ENCODE measurements at regions not wholly inside any gene's neighbourhood (a gene's known extent, or its start where the extent isn't known, plus 50 kb on each side); places are given as distances from the start of the nearest gene placed in this dataset.

DNA sequence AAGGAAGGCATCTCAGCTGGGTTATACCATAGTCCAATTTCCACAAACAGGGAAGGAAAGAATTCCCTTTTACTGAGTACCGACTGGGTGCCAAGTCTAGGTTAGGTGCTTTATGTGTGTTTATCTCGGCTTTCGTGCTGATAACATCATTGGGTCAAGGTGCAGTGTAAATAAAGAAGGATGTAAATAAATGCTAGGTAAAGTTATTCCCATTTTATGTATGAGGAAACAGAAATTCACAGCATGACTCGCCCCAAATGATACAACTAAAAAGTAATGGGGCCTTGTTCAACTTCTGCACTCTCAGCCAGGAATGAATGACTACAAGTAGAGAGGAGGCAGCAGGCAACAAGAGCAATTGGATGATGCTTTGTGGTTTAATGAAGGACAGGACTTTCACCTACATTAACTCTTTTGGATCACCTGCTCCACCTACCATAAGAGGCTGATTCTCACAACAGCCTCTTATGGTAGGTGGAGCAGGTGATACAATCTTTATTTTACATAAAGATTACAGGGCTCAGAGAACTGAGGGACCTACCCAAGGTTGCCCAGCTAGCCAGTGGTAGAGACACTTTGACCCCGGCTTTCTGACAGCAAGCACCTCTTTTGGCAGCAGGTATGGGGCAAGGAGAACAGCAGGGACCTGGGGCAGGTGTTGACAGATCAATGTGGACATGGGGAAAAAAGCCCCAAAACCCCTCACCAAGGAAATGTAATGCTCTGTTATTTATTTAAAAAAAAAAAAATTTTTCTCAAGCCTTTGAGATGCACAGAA is 213.4 kb upstream of the NUDT4 start:
- H3K4me2 ChIP-seq (ENCODE audit: low read length): no peak overlapping the region
- no peaks in the 10 kb centered on the region for H3K9me3 ChIP-seq (ENCODE audit: low read length)
- no peaks in the 10 kb centered on the region for H3K36me3 ChIP-seq (ENCODE audit: insufficient read depth, low read length)
- no peak overlapping the region for H3K27ac ChIP-seq (ENCODE audit: low read depth, low read length, poor library complexity, severe bottlenecking)
- H3K9me2 ChIP-seq (ENCODE audit: insufficient read depth, low read length): no peaks in the 10 kb centered on the region
- H4K20me1 ChIP-seq (ENCODE audit: insufficient read depth, low read length): no peaks in the 10 kb centered on the region
- no peak overlapping the region for H3K4me3 ChIP-seq (ENCODE audit: low read depth, low read length, poor library complexity, severe bottlenecking)
- no peak for TF ChIP-seq EZH2phosphoT487 (IDR thresholded peaks at IDR 0.05; ENCODE audit: borderline replicate concordance, low read depth, low read length)
- TF ChIP-seq, protein P1, sequence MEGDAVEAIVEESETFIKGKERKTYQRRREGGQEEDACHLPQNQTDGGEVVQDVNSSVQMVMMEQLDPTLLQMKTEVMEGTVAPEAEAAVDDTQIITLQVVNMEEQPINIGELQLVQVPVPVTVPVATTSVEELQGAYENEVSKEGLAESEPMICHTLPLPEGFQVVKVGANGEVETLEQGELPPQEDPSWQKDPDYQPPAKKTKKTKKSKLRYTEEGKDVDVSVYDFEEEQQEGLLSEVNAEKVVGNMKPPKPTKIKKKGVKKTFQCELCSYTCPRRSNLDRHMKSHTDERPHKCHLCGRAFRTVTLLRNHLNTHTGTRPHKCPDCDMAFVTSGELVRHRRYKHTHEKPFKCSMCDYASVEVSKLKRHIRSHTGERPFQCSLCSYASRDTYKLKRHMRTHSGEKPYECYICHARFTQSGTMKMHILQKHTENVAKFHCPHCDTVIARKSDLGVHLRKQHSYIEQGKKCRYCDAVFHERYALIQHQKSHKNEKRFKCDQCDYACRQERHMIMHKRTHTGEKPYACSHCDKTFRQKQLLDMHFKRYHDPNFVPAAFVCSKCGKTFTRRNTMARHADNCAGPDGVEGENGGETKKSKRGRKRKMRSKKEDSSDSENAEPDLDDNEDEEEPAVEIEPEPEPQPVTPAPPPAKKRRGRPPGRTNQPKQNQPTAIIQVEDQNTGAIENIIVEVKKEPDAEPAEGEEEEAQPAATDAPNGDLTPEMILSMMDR (conservative IDR thresholded peaks at IDR 0.05; ENCODE audit: low read length): no peak
- H3K4me1 ChIP-seq (ENCODE audit: insufficient read depth, low read length, poor library complexity, severe bottlenecking): peaks cover 44% of the 10 kb centered on the region
- BruUV-seq (replicated peaks): no TSS peak
- peak overlapping the region; percentile 36; the same call in 1 of the 2 replicates for H2AFZ ChIP-seq (ENCODE audit: low read length)
- DNase-seq (ENCODE audit: low spot score): no peak
- no peaks in the 10 kb centered on the region for H3K79me2 ChIP-seq (ENCODE audit: insufficient read depth, low read depth, low read length)
- ChIA-PET POLR2A (no interaction called here), CTCF (ENCODE audit: unreplicated experiment) (no interaction called here)
- intact Hi-C loops (cut with micrococcal nuclease; ENCODE audit: unreplicated experiment): no loop called here

DNA sequence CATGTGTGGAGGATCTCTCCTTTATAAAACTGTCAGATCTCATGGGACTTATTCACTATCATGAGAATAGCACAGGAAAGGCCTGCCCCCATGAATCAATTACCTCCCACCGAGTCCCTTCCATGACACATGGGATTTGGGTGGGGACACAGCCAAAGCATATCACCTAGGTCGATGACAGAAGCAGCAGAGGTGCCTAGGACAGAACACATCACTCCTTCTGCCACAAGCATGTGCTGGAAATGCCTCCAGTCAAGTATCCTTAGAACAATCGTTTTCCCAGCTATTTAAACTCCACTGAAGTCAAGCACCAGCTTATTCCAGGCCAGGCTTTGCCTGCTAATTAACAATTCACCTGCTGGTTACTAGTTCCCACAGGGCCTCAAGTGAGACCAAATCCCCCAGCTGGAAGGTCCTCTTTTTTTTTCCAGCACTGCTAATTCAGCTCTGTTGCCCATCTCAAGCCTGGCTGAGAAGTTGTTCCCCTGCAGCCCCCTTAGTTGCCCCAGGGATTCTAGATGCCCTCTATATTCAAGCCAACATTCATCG is 212.3 kb upstream of the NUDT4 start:
- BruUV-seq (replicated peaks): no TSS peak
- intact Hi-C loops (cut with micrococcal nuclease; ENCODE audit: unreplicated experiment): loop anchor here (5.0 kb wide), 2 partner anchors 68 to 238 kb away; partner anchors contain the start of gene EEA1
- ChIA-PET CTCF (ENCODE audit: unreplicated experiment) (no interaction called here), POLR2A (interaction anchor here (0.6 to 0.7 kb wide), 3 partner anchors 23 to 397 kb away, joined by 3 read pairs; no protein-coding TSS in a partner anchor)
- no peaks in the 10 kb centered on the region for H3K36me3 ChIP-seq (ENCODE audit: insufficient read depth, low read length)
- no peaks in the 10 kb centered on the region for H3K9me2 ChIP-seq (ENCODE audit: insufficient read depth, low read length)
- H2AFZ ChIP-seq (ENCODE audit: low read length): no peak overlapping the region; the same call in 1 of the 2 replicates
- H3K4me3 ChIP-seq (ENCODE audit: low read depth, low read length, poor library complexity, severe bottlenecking): no peak overlapping the region
- peaks cover 44% of the 10 kb centered on the region for H3K4me1 ChIP-seq (ENCODE audit: insufficient read depth, low read length, poor library complexity, severe bottlenecking)
- no peak overlapping the region for H3K4me2 ChIP-seq (ENCODE audit: low read length)
- no peak for TF ChIP-seq EZH2phosphoT487 (IDR thresholded peaks at IDR 0.05; ENCODE audit: borderline replicate concordance, low read depth, low read length)
- TF ChIP-seq, protein P1 (conservative IDR thresholded peaks at IDR 0.05; ENCODE audit: low read length): no peak
- H4K20me1 ChIP-seq (ENCODE audit: insufficient read depth, low read length): no peaks in the 10 kb centered on the region
- no peak for DNase-seq (ENCODE audit: low spot score)
- H3K79me2 ChIP-seq (ENCODE audit: insufficient read depth, low read depth, low read length): no peaks in the 10 kb centered on the region
- no peaks in the 10 kb centered on the region for H3K9me3 ChIP-seq (ENCODE audit: low read length)
- no peak overlapping the region for H3K27ac ChIP-seq (ENCODE audit: low read depth, low read length, poor library complexity, severe bottlenecking)

Data from OCI-LY7 (cell line).